ENCODE measurements at regions not wholly inside any gene's neighbourhood (a gene's known extent, or its start where the extent isn't known, plus 50 kb on each side); places are given as distances from the start of the nearest gene placed in this dataset.
A peak's percentile ranks its signal among the peaks of the same experiment; 100 is the strongest.

DNA sequence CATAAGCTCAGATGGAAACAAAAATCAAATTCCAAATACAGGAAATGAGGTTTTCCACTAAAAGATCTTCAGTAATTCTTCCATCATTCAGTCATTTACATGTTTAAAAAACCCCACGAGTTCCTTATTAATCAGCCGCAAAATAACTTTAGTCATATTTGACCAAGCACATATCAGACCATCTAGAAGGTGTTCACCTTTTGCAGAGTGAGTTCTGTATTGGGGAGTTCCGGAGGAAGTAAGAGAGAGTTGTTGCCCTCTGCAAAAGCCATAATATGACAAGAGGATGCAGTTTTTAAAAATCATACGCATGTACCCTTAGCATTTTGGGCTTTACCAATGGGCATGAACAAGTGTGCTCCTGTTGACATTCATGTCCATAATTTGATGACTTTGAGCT, 61.6 kb downstream of the CCR1 start:
- no peak for DNase-seq

DNA sequence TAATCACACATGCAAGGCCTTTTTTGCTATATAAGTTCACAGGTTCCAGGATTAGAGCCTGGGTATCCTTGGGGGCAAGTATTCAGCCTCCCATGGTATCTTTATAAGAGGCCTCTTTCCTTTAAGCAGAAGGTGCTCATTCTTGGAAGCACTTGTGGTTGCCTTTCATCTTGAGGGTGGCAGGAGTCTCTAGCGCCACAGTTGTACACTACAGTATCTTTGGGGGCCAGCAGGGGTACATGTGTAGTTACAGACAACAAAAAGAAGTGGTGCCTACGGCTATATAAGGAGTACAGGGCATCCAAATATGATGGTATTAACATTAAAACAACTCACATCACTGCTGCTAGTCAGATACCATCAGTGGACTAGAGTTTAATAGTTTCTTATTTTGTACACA, 62.1 kb downstream of the CCR1 start:
- DNase-seq, result no peak

DNA sequence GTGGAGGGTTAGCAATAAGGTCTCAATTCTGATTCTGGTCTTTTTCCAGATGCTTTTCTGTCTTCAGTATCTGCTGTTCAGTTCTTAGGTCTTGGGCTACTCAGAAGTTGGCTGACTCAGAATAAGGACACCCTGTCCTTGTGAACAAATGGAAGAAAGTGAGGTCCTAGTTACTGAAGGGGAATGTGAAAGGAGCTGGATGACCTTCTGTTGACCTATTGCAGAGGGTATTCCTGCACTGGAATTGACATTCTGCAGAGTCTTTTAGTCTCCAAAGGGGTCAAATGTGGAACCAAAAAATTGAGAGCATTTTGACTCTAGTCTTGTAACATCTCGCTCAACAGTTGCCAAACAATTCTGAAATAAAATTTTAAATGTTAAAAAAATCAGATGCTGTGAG, 63.0 kb downstream of the CCR1 start:
- DNase-seq, result no peak

DNA sequence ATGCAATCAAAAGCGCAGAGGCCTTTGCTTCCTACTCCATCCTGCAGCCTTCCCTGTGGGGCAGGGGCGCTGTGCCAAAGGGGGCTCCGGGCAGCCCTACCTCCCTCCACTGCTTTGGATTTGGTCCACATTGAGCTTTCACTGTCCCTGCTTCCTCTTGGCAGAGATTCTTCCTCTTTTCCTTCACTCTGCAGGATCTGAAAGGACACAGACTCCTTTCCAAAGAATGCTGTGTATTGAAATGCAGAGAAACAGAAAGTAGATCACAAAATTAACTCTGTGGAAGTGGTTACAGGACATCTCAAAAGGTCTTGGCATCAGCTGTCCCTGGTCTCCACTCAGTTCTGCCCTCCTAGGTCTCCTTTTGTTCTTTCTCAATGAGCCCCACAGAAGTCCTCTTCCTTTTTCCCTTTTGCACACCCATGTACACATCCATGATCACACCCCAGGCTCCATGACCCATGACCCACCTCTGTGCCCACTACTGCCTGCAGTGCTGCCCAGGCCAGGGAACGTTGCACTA, 64.1 kb downstream of the CCR1 start:
- no peak for DNase-seq

DNA sequence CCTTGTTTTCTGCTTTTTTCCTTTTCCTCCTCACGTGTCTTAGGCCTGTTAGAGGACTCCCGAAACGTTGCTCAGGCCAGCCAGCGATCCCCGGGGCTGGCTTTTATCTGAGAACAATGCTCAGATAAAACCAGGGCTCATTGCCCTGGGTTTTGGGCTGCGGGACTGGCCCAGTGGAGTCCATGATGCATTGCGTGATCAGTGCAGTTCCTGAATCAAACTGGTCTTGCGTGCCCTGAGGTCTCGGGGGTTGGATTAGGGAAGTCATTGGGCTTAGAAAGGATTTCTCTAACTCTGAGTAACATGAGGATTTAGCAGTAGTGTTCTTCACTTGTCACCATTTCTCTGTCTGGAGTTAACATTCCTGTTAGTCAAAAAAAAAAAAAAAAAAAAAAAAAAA, 66.3 kb downstream of the CCR1 start:
- no peak for DNase-seq

DNA sequence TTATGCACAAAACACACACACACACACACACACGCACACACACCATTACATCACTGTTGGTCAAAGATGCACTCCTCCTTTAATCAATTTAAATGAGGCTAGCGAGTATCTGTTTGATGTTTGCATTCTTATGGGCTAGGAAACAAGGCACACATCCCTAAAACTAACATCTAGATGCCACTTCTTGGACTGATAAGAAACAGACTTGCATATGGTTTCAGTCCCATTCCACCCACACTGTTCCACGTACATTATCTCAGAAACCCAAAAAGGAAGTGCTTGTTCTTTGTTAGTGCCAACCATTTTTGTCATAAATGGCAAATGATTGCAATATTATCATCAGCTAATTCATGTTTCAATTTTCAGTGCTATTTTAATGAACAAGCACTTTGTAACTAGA, 69.5 kb downstream of the CCR1 start:
- DNase-seq, result no peak

DNA sequence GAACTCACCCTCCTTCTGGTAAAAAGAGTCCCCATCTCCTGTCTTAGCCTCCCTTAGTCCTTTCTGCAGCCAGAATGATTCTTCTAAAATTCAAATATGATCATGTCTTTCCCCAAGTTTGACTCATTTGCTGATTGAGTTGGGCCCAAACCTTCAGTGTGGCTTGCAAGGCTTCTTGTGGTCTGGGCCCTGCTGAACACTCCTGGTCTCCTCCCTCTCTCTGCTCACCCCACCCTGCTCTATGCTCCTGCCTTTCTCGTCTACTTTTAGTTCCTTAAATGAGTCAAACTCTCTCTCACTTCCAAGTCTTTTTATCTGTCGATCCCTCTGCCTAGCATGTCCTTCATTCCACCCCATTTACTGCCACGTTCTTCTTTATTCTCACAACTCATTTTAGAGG, 72.6 kb downstream of the CCR1 start:
- peak in 1 of 2 donors; percentile 13 for DNase-seq

DNA sequence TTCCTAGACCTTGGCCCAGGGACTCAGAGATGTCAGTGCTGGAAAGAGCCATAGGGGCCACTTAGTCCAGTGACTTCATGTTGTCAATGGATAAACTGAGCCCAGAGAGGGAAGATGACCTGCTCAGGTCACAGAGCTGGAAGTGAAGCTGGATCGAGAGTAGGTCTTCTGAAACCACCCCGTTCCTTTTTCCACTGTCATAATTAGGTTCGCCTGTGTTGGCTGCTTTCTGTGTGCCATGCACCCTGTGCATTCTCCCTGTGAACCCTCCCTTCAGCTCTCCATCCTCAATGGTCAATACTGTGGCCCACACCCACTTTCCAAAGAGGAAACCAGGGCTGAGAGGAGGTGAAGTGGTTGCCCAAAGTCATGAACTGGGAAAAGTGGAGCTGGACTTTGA, 74.8 kb downstream of the CCR1 start:
- DNase-seq, result no peak

DNA sequence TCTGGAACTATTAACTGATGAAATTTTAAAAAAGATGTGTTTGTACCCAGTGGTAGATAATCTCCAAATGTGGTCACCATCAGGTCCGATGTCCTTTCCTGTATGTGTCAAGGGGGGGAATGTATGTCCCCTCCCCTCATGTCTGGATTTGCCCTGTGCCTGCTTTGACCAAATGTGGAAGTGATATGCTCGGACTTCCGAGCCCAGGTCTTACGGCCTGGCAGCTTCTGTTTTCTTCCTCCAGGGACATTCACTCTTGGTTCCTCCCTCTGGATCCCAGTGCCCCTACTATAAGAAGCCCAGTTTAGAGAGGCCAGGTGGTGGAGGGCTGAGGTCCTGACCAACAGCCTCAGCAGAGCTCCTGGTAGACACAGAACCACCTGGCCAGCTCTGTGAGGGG, 75.5 kb downstream of the CCR1 start:
- DNase-seq, result no peak

DNA sequence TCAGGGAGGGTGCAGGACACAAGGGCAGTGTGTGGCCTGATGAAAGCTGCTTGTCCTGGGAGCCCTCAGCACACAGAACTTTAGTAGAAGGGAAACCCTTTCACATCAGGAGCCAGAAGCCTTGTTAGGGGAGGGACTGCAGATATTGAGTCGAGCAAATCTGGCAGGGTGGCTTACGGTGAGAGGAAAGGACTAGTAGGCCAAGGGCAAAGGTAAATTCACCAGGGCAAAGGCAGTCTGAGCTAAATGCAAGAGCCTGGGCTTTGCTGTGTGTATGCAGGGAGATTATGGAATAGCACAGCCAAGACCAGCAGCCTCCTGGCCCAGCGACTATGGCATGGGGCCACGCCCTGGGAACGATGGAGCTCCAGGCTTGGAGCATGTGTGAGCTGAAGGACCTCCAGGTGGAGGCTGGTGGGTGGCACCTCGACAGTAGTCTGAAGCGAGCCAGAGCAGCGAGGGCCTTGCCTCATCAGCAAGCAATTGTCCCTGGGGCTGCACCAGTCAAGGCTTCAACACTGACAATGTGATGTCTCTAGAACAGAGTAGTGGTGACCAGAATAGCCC, 76.1 kb downstream of the CCR1 start:
- no peak for DNase-seq

DNA sequence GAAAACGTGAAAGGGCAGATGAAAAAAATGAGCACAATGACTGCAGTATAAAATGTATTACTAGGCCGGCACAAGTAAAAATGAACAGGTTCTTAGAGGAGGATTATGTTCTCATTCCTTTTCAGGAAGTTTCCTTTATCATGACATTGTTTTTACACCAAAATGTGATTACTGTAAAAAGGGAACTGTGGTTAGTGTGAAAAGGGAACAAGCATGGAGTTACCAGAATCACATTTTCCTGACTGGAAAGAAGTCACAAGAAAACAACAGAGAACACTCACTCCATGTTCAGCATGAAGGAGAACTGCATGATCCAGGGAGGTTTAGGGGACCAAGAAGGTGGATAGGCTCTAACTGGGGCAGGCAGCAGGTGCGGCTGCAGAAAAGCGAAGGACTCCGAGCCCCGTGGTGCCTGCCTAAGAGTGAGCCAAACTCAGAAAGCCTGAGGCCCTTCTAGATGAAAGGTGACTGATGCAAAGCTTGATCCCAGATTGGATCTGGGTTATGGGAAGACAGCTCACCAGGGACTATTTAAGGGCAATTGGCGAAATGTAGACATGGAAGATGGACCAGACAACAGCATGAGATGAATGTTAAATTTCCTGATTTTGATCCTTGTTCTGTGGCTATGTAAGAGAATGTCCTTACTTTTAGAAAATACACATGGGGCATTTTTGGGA, 77.3 kb downstream of the CCR1 start:
- no peak for DNase-seq

DNA sequence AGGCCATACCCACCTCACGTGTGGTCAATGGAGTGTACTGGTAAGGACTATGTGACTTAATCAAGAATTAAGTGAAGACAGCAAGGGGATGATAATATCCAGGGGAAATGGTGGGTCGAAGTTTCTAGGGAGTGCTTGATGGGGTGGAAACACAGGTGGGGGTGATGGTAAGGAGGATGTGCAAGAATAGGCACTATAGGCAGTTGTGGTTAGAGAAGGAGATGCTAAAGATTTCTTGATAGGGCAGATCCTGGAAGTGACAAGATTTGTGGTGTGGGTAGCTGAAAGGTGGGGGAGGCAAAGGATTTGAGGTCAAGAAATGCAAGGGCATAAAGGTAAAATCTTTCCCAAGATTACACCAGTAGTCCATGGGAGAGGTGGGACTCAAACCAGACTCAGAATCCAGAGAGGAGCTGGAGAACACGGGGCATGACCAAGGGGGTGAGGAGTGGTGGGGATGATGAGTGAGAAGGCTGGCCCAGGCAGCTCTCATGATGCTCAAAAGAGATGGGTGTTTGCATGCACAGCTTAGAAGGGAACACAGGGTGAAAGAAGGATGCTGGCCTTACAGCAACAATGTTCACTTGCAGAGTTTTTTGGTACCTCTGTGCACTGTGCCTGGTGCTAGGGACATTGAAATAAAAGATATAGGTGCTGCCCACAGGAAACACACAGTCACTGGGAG, 78.4 kb downstream of the CCR1 start:
- no peak for DNase-seq

DNA sequence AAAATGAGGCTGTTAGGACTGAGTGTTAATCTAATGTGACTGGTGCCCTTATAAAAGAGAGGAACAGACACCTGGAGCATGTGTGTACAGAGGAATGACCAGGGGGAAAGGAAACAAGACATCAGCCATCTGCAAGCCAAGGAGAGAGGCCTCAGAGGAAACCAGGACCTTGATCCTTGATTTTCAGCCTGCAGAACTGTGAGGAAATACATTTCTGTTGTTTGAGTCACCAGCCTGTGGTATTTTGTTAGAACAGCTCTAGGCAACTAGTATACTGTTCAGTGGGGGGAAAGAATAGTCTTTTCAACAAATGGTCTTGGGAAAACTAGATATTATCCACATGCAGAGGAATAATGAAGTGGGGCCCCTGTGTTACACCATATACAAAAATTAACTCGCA, 80.6 kb downstream of the CCR1 start:
- no peak for DNase-seq

DNA sequence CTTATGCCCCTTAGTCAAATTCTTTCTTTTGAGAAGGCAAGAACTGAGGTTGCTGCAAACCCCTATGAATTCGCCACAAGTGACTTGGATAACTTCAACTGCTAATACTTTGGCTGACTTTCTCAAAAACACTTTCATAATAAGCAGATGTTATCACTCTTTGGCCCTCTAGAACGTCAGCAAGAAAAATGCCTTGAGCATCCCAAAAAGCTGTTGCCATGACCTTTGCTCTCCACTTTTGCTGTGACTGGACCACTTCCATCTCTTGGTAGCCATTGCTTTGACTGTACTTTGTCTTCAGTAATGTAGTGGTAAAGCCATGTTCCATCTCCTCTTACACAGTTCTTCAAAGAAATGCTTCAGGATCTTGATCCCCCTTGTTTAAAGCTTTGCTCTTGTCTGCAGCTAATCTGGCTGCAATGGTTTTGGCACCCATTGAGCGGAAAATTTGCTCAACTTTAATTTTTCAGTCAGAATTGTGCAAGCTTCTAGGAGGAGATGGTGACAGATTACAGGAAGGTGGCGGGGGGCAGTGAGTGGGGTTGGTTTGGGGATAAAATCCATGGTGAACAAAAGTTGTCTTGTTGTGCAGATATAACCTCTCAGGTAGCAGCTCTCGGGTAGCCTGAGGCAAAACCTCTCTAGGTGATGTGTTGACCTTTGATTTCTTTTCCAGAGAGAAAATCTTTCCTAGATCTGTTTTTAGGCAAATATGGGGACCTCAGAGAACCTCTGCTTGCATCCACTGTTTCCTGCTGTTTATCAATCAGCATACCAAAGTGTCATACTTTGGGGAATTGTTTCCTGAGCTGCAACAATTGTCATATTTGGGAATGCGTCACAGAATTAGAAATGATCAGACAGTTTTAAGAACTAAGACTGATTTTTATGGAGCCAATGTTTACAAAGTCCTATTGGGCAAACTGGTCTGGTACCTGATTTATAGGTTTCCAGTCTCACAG, 83.6 kb downstream of the CCR1 start:
- no peak for DNase-seq

DNA sequence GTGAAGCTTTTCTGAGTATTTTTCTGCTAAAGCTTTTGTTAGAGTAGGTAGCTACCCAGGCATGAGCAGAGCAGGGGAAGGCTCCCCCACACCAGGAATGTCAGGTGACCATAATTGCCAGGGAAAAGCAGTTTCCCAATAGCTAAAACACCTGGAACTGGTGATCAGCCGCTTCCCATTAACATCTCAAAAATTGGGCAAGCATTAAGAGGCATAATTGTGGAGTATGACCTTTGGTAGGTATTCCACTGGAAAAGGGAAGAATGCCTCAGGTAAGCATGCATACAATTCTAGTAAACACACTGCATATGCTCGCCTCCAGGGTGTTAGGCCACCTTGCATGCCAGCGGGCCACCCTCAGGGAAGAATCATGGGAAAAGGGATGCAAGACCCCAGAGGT, 84.5 kb downstream of the CCR1 start:
- DNase-seq, result no peak

DNA sequence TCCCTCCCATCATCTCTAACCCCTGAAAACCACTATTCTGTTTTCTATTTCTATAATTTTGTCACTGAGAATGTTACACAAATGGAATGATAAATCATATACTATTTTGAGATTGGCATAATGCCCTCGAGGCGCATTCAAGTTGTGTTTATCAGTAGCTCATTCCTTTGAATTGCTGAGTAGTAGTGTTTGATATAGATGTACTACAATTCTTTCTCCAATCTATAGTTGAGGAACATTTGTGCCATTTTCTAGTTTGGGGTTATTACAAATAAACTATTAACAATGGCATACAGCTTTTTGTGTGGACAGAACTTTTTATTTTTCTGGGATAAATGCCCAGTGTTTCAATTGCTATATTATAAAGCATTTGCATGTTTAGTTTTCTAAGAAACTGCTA, 86.0 kb downstream of the CCR1 start:
- no peak for DNase-seq

DNA sequence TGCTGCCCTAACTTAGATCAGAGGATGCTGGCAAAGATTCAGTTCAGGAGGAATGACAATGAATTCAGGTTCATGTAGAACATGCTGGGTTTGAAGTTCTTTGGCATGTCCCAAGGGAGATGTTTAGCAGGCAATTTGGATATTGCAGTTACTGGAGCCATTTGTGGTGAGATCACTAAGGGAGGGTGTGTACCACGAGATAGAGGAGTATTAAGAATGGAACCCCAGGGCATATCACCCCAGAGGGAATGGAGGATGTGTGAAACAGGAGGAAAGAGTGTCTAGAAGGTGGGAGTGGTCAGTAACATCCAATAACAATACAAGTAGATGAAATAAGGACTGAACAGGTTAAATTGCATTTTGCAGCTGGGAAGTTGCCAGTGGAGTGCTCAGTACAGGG, 87.1 kb downstream of the CCR1 start:
- DNase-seq, result no peak

DNA sequence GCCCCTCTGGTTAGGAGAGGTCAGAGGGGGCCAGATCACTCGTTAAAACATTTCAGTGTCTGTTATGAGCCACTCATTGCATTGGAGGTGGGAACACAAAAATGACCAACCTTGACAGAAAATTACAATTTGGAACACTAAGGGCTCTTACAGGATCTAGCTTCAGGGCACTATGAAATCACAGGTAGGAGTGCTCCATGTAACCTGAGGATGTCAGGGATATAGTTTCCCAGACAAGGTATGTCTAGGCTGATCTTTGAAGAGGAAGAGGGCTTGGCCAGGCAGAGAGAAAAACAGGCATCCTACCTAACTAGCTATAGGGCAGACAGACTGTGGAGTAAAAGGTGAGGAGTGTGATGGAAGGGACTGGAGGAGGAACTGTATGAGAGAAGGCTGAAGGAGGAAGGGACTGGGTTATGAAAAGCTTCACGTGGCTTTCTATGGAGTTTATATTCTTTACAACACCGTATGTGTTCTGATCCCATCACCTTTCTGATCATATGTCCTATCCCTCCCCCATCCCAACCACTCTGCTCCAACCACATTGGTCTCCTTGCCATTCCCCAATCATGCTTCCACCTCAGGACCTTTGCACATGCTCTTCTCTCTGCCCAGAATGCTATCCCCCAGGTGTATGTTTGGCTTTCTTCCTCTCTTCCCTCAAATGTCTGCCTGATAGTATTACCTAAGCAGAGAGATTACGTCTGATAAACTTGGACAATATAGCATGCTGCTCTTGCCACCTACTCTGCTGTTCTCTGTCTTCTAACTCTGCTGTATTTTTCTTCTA, 88.2 kb downstream of the CCR1 start:
- no peak for DNase-seq

DNA sequence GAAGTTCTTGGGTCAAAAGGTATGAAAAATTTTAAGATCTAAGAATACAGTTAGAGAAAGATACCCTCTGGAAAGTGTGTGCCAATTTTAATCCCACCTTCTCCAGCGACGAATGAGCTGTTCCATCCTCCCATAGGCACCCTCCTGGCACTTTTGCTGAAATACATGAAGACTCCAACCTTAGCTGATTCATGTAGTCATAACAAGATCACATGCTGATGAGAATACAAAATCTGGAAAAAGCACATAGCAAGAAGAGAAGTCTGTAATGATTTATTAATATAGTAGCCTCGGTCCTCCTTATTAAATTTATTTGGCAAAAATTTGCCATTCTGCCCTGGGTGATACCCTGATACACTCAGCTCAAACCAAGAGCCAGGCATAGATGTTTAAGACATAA, 88.9 kb downstream of the CCR1 start:
- no peak for DNase-seq

DNA sequence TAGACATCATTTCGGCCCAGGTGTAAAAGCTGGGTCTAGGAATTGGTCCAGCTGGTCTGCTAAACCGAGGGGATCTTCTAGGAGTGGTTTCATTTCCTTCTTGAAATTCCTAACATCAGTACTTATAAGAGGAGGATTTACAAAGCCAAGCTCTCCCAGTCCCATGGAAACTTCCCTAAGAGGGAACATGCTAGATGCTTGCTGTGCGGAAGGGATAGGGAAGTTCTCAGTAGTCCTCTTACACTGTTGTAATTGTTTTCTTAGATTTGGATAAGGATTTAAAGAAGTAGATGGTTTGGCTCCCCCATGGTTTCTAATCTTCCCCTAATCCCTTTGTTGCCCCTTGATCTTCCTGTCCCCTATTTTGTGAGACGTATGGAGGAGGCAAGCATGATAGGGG, 89.7 kb upstream of the XCR1 start:
- DNase-seq, result no peak

DNA sequence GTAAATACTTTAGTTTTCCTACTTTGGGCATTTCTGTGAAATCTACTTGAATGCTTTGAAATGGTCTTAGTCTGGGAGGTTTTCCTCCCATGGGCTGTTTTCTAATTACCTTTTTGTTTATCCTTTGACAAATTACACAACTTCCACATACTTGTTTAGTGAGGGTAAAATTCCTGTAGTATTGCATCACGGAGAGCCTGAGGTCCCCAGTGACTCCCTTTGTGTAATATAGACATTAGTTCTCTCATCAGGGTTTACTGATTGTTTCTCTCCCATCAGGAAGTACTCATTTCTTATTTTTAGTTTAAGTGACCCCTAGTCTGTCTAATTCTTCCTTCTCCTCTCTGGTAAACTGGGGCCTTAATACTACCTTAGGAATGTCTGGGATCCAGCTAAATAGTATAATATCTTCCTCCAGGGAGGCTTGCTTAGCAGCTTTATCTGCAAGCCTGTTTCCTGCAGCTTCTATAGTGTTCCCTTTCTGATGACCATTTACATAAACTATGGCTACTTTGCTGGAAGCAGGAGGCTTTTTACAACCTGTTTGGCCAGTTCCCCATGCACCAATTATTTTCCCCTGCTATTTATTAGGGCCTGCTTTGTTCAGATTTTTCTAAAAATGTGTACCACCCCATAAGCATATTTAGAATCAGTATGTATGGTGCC, 87.2 kb upstream of the XCR1 start:
- DNase-seq, result no peak

DNA sequence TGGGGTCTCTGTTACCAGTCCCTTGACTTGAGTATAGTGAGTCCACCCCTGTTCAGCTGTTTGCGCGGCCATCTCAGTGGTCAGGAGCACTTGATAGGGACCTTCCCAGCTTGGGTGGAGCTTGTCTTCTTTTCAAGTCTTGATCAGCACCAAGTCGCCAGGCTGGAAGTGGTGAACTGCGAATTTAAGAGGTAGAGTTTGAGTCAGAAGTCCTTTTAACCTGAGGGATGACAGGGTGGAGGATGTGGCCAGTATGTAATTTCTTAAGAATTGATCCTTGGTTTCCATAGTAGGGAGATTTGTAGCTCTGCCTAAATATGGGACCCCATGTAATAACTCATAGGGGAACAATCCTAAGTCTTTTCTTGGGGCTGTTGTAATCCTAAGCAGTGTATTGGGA, 86.3 kb upstream of the XCR1 start:
- no peak for DNase-seq

Measured in CD4-positive, alpha-beta T cell treated with Interleukin-1 beta for 1 hour (primary cell).